CD4-positive, CD25-positive, alpha-beta regulatory T cell (primary cell): ENCODE measurements at regions not wholly inside any gene's neighbourhood (a gene's known extent, or its start where the extent isn't known, plus 50 kb on each side); places are given as distances from the start of the nearest gene placed in this dataset.

Source experiments
- ATAC-seq, 2 donors: fragments of 150-1000 bp; cut with Tn5 transposase; one replicate each; pipeline ENCODE4 v1.10.0; 2021; ENCODE audit warnings: low read depth in 2 of 2, moderate number of reproducible peaks in 2 of 2, moderate library complexity in 1 of 2
- DNase-seq, 3 donors: peaks; one replicate each; pipeline versions ENCODE4 v3.0.0 to v3.0.0-alpha.2; 2012 to 2022; ENCODE audit warnings: mixed read lengths in 1 of 3
- H3K27ac ChIP-seq: one replicate; pipeline ENCODE4 v1.7.0; 2013; ENCODE audit warnings: mild to moderate bottlenecking, low read length; ENCODE audit not compliant: insufficient read depth, poor library complexity, severe bottlenecking
- H3K27me3 ChIP-seq: one replicate; pipeline ENCODE4 v1.7.0; 2013; ENCODE audit warnings: low read length; ENCODE audit not compliant: control insufficient read depth, insufficient read depth
- H3K36me3 ChIP-seq: one replicate; pipeline ENCODE4 v1.7.0; 2013; ENCODE audit warnings: mild to moderate bottlenecking, low read length, moderate library complexity; ENCODE audit not compliant: control insufficient read depth, insufficient read depth
- H3K4me1 ChIP-seq: 2 replicates; pipeline ENCODE4 v1.7.0; 2013; ENCODE audit warnings: mild to moderate bottlenecking, low read length; ENCODE audit not compliant: insufficient read depth, control insufficient read depth, poor library complexity, severe bottlenecking
- H3K4me3 ChIP-seq: one replicate; pipeline ENCODE4 v1.7.0; 2013; ENCODE audit warnings: low read depth, mild to moderate bottlenecking, low read length, moderate library complexity
- H3K9me3 ChIP-seq, 2 experiments: 1 replicate in 1 of 2; 2 replicates in 1 of 2; pipeline ENCODE4 v1.7.0; 2013; ENCODE audit warnings: low read length in 2 of 2, mild to moderate bottlenecking in 1 of 2, moderate library complexity in 1 of 2; ENCODE audit not compliant: control insufficient read depth in 2 of 2
- H3K27ac Mint-ChIP-seq, 3 donors: one replicate each; pipeline ENCODE4 v1.8.0; 2020 to 2022; ENCODE audit warnings: mild to moderate bottlenecking in 3 of 3, mixed read lengths in 3 of 3, moderate library complexity in 2 of 3
- H3K27me3 Mint-ChIP-seq: one replicate; pipeline ENCODE4 v1.8.0; 2022; ENCODE audit warnings: mild to moderate bottlenecking, mixed read lengths
- H3K36me3 Mint-ChIP-seq: one replicate; pipeline ENCODE4 v1.8.0; 2020; ENCODE audit warnings: mixed read lengths
- H3K4me1 Mint-ChIP-seq, 4 donors: one replicate each; pipeline ENCODE4 v1.8.0; 2020 to 2022; ENCODE audit warnings: mixed read lengths in 4 of 4, mild to moderate bottlenecking in 1 of 4
- H3K4me3 Mint-ChIP-seq, 4 donors: one replicate each; pipeline ENCODE4 v1.8.0; 2020 to 2022; ENCODE audit warnings: mild to moderate bottlenecking in 4 of 4, mixed read lengths in 4 of 4, moderate library complexity in 3 of 4
- H3K9me3 Mint-ChIP-seq, 7 donors: one replicate each; pipeline ENCODE4 v1.8.0; 2020 to 2022; ENCODE audit warnings: mixed read lengths in 7 of 7, mild to moderate bottlenecking in 3 of 7, moderate library complexity in 2 of 7

- Histone ChIP-seq H3K27ac (no peak overlapping the region), H3K27me3 (no peaks in the 10 kb centered on the region), H3K36me3 (no peaks in the 10 kb centered on the region), H3K4me3 (no peak overlapping the region), H3K9me3 (no peaks in the 10 kb centered on the region), H3K4me1 (no peaks in the 10 kb centered on the region)
- no peaks in the 10 kb centered on the region for H3K9me3 Mint-ChIP-seq
- DNase-seq (no peak), ATAC-seq (no peak)
- no peak overlapping the region for H3K4me3 Mint-ChIP-seq
- H3K27me3 Mint-ChIP-seq = no peaks in the 10 kb centered on the region
- peaks cover 8% of the 10 kb centered on the region for H3K36me3 Mint-ChIP-seq
- no peak overlapping the region for H3K27ac Mint-ChIP-seq
- peaks cover 0 to 2% (median 0%) of the 10 kb centered on the region in 4 donors for H3K4me1 Mint-ChIP-seq
Observed at GRCh38 chr1:222935239-222935900, 120.5 kb downstream of the DISP1 start.

- Histone ChIP-seq H3K9me3 (no peaks in the 10 kb centered on the region), H3K4me1 (no peaks in the 10 kb centered on the region), H3K4me3 (no peak overlapping the region), H3K36me3 (no peaks in the 10 kb centered on the region), H3K27ac (no peak overlapping the region), H3K27me3 (no peaks in the 10 kb centered on the region)
- Mint-ChIP-seq H3K27me3 (no peaks in the 10 kb centered on the region), H3K27ac (no peak overlapping the region), H3K9me3 (no peaks in the 10 kb centered on the region), H3K36me3 (peaks cover 12% of the 10 kb centered on the region), H3K4me1 (peaks cover 0 to 2% (median 0%) of the 10 kb centered on the region in 4 donors), H3K4me3 (no peak overlapping the region)
- ATAC-seq (no peak), DNase-seq (no peak)
Observed at GRCh38 chr1:222936042-222936441, 121.2 kb downstream of the DISP1 start.

GRCh38 chr1:222938986-222939385 is 124.1 kb downstream of the DISP1 start:
- Mint-ChIP-seq H3K9me3 (no peaks in the 10 kb centered on the region), H3K4me1 (peaks cover 0 to 2% (median 0%) of the 10 kb centered on the region in 4 donors), H3K4me3 (no peak overlapping the region), H3K27ac (no peak overlapping the region), H3K27me3 (no peaks in the 10 kb centered on the region), H3K36me3 (peaks cover 19% of the 10 kb centered on the region)
- no peak overlapping the region for H3K4me3 ChIP-seq
- no peaks in the 10 kb centered on the region for H3K4me1 ChIP-seq
- no peak overlapping the region for H3K27ac ChIP-seq
- ATAC-seq = no peak
- H3K27me3 ChIP-seq = no peaks in the 10 kb centered on the region
- peaks cover 4% of the 10 kb centered on the region for H3K36me3 ChIP-seq
- DNase-seq = no peak
- no peaks in the 10 kb centered on the region for H3K9me3 ChIP-seq

GRCh38 chr1:222940095-222940494 is 125.3 kb downstream of the DISP1 start:
- ATAC-seq (no peak), DNase-seq (no peak)
- Mint-ChIP-seq H3K9me3 (no peaks in the 10 kb centered on the region), H3K27ac (no peak overlapping the region), H3K27me3 (no peaks in the 10 kb centered on the region), H3K36me3 (peaks cover 25% of the 10 kb centered on the region), H3K4me1 (no peaks in the 10 kb centered on the region), H3K4me3 (no peak overlapping the region)
- Histone ChIP-seq H3K36me3 (peaks cover 4% of the 10 kb centered on the region), H3K9me3 (no peaks in the 10 kb centered on the region), H3K4me1 (no peaks in the 10 kb centered on the region), H3K27me3 (no peaks in the 10 kb centered on the region), H3K27ac (no peak overlapping the region), H3K4me3 (no peak overlapping the region)

GRCh38 chr1:222940906-222941305 is 126.1 kb downstream of the DISP1 start:
- H3K4me3 Mint-ChIP-seq = no peak overlapping the region
- Histone ChIP-seq H3K4me3 (no peak overlapping the region), H3K4me1 (no peaks in the 10 kb centered on the region), H3K27me3 (no peaks in the 10 kb centered on the region), H3K9me3 (no peaks in the 10 kb centered on the region), H3K36me3 (peaks cover 4% of the 10 kb centered on the region), H3K27ac (no peak overlapping the region)
- DNase-seq (no peak), ATAC-seq (no peak)
- H3K27ac Mint-ChIP-seq = no peak overlapping the region
- peaks cover 25% of the 10 kb centered on the region for H3K36me3 Mint-ChIP-seq
- H3K9me3 Mint-ChIP-seq = no peaks in the 10 kb centered on the region
- no peaks in the 10 kb centered on the region for H3K4me1 Mint-ChIP-seq
- no peaks in the 10 kb centered on the region for H3K27me3 Mint-ChIP-seq

GRCh38 chr1:222941425-222941824 is 126.6 kb downstream of the DISP1 start:
- no peak overlapping the region for H3K4me3 ChIP-seq
- H3K27ac ChIP-seq = no peak overlapping the region
- H3K4me1 ChIP-seq = no peaks in the 10 kb centered on the region
- no peak for DNase-seq
- peaks cover 4% of the 10 kb centered on the region for H3K36me3 ChIP-seq
- H3K9me3 ChIP-seq = no peaks in the 10 kb centered on the region
- Mint-ChIP-seq H3K4me1 (no peaks in the 10 kb centered on the region), H3K27ac (no peak overlapping the region), H3K36me3 (peaks cover 26% of the 10 kb centered on the region), H3K9me3 (no peaks in the 10 kb centered on the region), H3K4me3 (no peak overlapping the region), H3K27me3 (no peaks in the 10 kb centered on the region)
- no peak for ATAC-seq
- no peaks in the 10 kb centered on the region for H3K27me3 ChIP-seq

GRCh38 chr1:222946436-222946835 is 131.6 kb downstream of the DISP1 start:
- H3K36me3 Mint-ChIP-seq = peaks cover 21% of the 10 kb centered on the region
- H3K4me1 Mint-ChIP-seq = no peaks in the 10 kb centered on the region
- no peak overlapping the region for H3K27ac Mint-ChIP-seq
- no peaks in the 10 kb centered on the region for H3K9me3 Mint-ChIP-seq
- H3K9me3 ChIP-seq = no peaks in the 10 kb centered on the region
- H3K4me3 Mint-ChIP-seq = no peak overlapping the region
- no peak overlapping the region for H3K27ac ChIP-seq
- no peaks in the 10 kb centered on the region for H3K27me3 Mint-ChIP-seq
- H3K36me3 ChIP-seq = peaks cover 4% of the 10 kb centered on the region
- ATAC-seq (no peak), DNase-seq (no peak)
- H3K27me3 ChIP-seq = no peaks in the 10 kb centered on the region
- no peak overlapping the region for H3K4me3 ChIP-seq
- H3K4me1 ChIP-seq = no peaks in the 10 kb centered on the region

GRCh38 chr1:222948079-222948478 is 133.2 kb downstream of the DISP1 start:
- H3K4me1 Mint-ChIP-seq = no peaks in the 10 kb centered on the region
- H3K36me3 Mint-ChIP-seq = peaks cover 15% of the 10 kb centered on the region
- Histone ChIP-seq H3K36me3 (peaks cover 3% of the 10 kb centered on the region), H3K4me1 (no peaks in the 10 kb centered on the region), H3K27ac (no peak overlapping the region), H3K27me3 (no peaks in the 10 kb centered on the region), H3K9me3 (no peaks in the 10 kb centered on the region), H3K4me3 (no peak overlapping the region)
- no peak overlapping the region for H3K4me3 Mint-ChIP-seq
- H3K27me3 Mint-ChIP-seq = peaks cover 1% of the 10 kb centered on the region
- H3K27ac Mint-ChIP-seq = no peak overlapping the region
- ATAC-seq (no peak), DNase-seq (no peak)
- H3K9me3 Mint-ChIP-seq = no peaks in the 10 kb centered on the region
